ENCODE measurements at regions not wholly inside any gene's neighbourhood (a gene's known extent, or its start where the extent isn't known, plus 50 kb on each side); places are given as distances from the start of the nearest gene placed in this dataset.

DNA sequence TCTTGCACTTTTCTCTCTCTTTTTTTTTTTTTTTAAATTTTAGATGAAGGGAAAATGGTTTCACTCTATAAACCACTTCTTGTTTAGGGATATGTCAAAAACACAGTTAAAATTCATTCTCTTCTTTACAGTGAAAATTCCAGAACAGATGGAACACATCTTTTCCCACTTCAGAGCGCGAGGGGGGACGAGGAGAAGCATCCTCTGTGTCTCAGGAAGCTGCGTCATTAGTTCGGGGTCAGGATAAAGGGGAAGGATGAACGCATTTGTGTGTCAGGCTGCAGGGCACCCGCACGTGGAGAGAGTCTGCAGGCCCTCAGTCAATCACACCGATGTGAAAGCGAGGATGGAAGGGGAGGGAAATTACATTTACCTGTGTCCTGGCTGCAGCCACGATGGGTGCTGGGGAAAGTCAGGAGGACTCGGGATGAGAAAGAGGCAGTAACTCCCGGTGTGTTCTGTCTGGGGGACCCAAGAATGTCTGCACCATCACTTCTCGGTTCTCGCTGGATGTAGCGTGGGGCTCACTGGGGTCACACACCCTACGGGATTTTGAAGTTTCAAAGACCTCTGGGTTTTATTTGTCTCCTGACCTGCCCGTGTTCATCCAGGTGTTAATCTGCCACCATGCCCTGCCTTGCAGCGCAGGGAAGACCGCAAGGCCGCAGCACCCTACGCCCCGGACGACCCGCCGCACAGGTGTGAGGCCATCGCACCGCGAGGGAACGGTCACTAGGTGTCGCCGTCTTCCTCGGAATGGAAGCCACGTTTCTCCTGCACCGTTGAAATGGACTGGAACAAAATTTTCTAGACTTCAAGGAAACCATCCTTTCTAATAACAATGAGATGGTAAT, 66.7 kb upstream of the PITRM1 start:
- intact Hi-C loops (cut with micrococcal nuclease) (loop anchor here (1.0 to 10.0 kb wide), 6 partner anchors 42 to 1528 kb away; no protein-coding TSS in a partner anchor), dilution Hi-C loops (cut with HindIII; ENCODE audit: low sequenced_read_pairs, unreplicated experiment) (no loop called here), in situ Hi-C loops (cut with MboI; ENCODE audit: low sequenced_read_pairs) (no loop called here)
- peak overlapping the region; percentile 41; a peak in 1 of 4 replicates for H4K8ac ChIP-seq (ENCODE audit: low read depth in 2 of 2, low read length in 2 of 2)
- peak overlapping the region; percentile 77; the same call in 1 of the 2 replicates for H3K27ac ChIP-seq (ENCODE audit: insufficient read depth, low read length)
- H3K9ac ChIP-seq (ENCODE audit: low read depth, low read length), result no peak overlapping the region; the same call in 1 of the 2 replicates
- H3K23ac ChIP-seq (ENCODE audit: low read depth, low read length), result peak overlapping the region; percentile 36; the same call in 1 of the 2 replicates
- TF ChIP-seq NFE2L2 (IDR thresholded peaks at IDR 0.05; ENCODE audit: low read depth, low read length) (no peak), POLR2A (IDR thresholded peaks at IDR 0.05; ENCODE audit: low read depth, low read length) (0 out of 2 replicates have a peak, but pooled peaks have one; percentile 25), SMC3 (IDR thresholded peaks at IDR 0.05; ENCODE audit: low read depth, low read length) (peak; percentile 90), RAD21 (IDR thresholded peaks at IDR 0.05; ENCODE audit: low read length) (peak; percentile 99)
- TF ChIP-seq, protein P1, sequence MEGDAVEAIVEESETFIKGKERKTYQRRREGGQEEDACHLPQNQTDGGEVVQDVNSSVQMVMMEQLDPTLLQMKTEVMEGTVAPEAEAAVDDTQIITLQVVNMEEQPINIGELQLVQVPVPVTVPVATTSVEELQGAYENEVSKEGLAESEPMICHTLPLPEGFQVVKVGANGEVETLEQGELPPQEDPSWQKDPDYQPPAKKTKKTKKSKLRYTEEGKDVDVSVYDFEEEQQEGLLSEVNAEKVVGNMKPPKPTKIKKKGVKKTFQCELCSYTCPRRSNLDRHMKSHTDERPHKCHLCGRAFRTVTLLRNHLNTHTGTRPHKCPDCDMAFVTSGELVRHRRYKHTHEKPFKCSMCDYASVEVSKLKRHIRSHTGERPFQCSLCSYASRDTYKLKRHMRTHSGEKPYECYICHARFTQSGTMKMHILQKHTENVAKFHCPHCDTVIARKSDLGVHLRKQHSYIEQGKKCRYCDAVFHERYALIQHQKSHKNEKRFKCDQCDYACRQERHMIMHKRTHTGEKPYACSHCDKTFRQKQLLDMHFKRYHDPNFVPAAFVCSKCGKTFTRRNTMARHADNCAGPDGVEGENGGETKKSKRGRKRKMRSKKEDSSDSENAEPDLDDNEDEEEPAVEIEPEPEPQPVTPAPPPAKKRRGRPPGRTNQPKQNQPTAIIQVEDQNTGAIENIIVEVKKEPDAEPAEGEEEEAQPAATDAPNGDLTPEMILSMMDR (conservative IDR thresholded peaks at IDR 0.05; ENCODE audit: low read depth, low read length), result peak; percentile 91
- peak overlapping the region; percentile 15 for H3K4me2 ChIP-seq (ENCODE audit: low read depth, low read length)
- no peaks in the 10 kb centered on the region for H3K27me3 ChIP-seq (ENCODE audit: control insufficient read depth, insufficient read depth, low read length)
- peak overlapping the region; percentile 61 for H4K91ac ChIP-seq (ENCODE audit: insufficient read depth, low read depth, low read length)
- peaks cover 9% of the 10 kb centered on the region; the same call in 1 of the 2 replicates for H3K4me1 ChIP-seq (ENCODE audit: control insufficient read depth, insufficient read depth, low read length)
- no peak overlapping the region for H3K56ac ChIP-seq (ENCODE audit: extremely low read depth, insufficient read depth, low read length)
- H3K4me3 ChIP-seq (ENCODE audit: insufficient read depth, low read depth, low read length), result no peak overlapping the region
- H3K36me3 ChIP-seq (ENCODE audit: control insufficient read depth, insufficient read depth, low read length), result no peaks in the 10 kb centered on the region
- H3K9me3 ChIP-seq (ENCODE audit: control insufficient read depth, insufficient read depth, low read length), result no peaks in the 10 kb centered on the region
- peak; percentile 94 for ATAC-seq (ENCODE audit: low read depth)
- peak overlapping the region; percentile 51; the same call in 1 of the 2 replicates for H3K14ac ChIP-seq (replicated peaks; ENCODE audit: low read depth, low read length)
- peak overlapping the region; percentile 58 for H3K4ac ChIP-seq (ENCODE audit: low read depth, low read length)
- peak overlapping the region; percentile 68 for H2BK20ac ChIP-seq (ENCODE audit: low read depth, low read length)
- peak overlapping the region; percentile 26 for H2AK9ac ChIP-seq (replicated peaks; ENCODE audit: low read depth, low read length, poor library complexity)
- peak overlapping the region; percentile 79 for H2AK5ac ChIP-seq (ENCODE audit: low read depth, low read length)
- peaks cover 0 to 11% of the 10 kb centered on the region in 2 experiments; a peak in 1 of 4 replicates for H3K79me1 ChIP-seq (ENCODE audit: low read depth in 1 of 2, low read length in 2 of 2)
- peak overlapping the region; percentile 83 for H2BK120ac ChIP-seq (ENCODE audit: low read depth, low read length)
- no peak overlapping the region for H2BK5ac ChIP-seq (ENCODE audit: low read depth, low read length, poor library complexity, severe bottlenecking)
- H2BK15ac ChIP-seq (ENCODE audit: low read depth, low read length), result peak overlapping the region; percentile 36; the same call in 2 of the 3 replicates
- peak; percentile 68 for DNase-seq
- ChIA-PET POLR2A (ENCODE audit: unreplicated experiment) (no interaction called here), CTCF (no interaction called here)
- no TSS peak for BruUV-seq (replicated peaks)
- no peak overlapping the region; the same call in 1 of the 2 replicates for H3K18ac ChIP-seq (ENCODE audit: low read depth, low read length)
- H3K9me1 ChIP-seq (ENCODE audit: insufficient read depth, low read length), result peaks cover 6% of the 10 kb centered on the region
- no peaks in the 10 kb centered on the region for H4K20me1 ChIP-seq (ENCODE audit: insufficient read depth, low read length)
- WGBS, 2 experiments (ENCODE audit: extremely low coverage in 2 of 2, insufficient read length in 1 of 2), result 11% methylated on average over 15 of the region's 35 CpGs; no CpG with 5 or more reads in 1 of the 2 experiments
- H2AFZ ChIP-seq (replicated peaks; ENCODE audit: low read length, poor library complexity), result peak overlapping the region; percentile 73
- no peak overlapping the region; the same call in 1 of the 2 replicates for H4K5ac ChIP-seq (ENCODE audit: low read depth, low read length)
